GM23338 (cell line): ENCODE measurements at regions not wholly inside any gene's neighbourhood (a gene's known extent, or its start where the extent isn't known, plus 50 kb on each side); places are given as distances from the start of the nearest gene placed in this dataset.

ENCODE experiments used
- CTCF ChIP-seq, 2 experiments: fragments of 200-600 bp in 1 of 2; sonication (generic) in 1 of 2; conservative IDR thresholded peaks; 2 replicates each; pipeline versions ENCODE4 v1.5.1 to v1.6.1; 2016 to 2017; ENCODE audit warnings: antibody characterized with exemption in 2 of 2, low read depth in 2 of 2, mild to moderate bottlenecking in 2 of 2, moderate library complexity in 1 of 2
- EZH2 ChIP-seq: fragments of 200-600 bp; sonication (generic); IDR thresholded peaks from one replicate; pipeline ENCODE4 v1.8.0; 2017; ENCODE audit warnings: antibody characterized with exemption, mild to moderate bottlenecking, low read depth; ENCODE audit not compliant: unreplicated experiment
- JUNB ChIP-seq: IDR thresholded peaks from one replicate; pipeline ENCODE4 v1.6.1; 2016; ENCODE audit warnings: antibody characterized with exemption; ENCODE audit not compliant: unreplicated experiment
- POLR2AphosphoS5 ChIP-seq: IDR thresholded peaks from 2 replicates; pipeline ENCODE4 v1.6.1; 2016; ENCODE audit warnings: antibody characterized with exemption, low read depth
- REST ChIP-seq: IDR thresholded peaks from one replicate; pipeline ENCODE4 v1.6.1; 2018; ENCODE audit warnings: antibody characterized with exemption; ENCODE audit not compliant: unreplicated experiment
- ZNF462 ChIP-seq: fragments of 250-450 bp; sonication (Bioruptor Pico); IDR thresholded peaks from 2 replicates; pipeline ENCODE4 v1.5.0; 2020; ENCODE audit warnings: mild to moderate bottlenecking, moderate library complexity

- TF ChIP-seq CTCF (conservative IDR thresholded peaks at IDR 0.05; ENCODE audit: low read depth in 2 of 2) (no peak), EZH2 (no peak), REST (no peak), POLR2AphosphoS5 (no peak), JUNB (no peak), ZNF462 (CRISPR knock-in tag) (no peak)
Measured at GRCh38 chr5:14988223-14988622, 116.6 kb upstream of the ANKH start.
